Heart left ventricle (tissue), 16 donors: ENCODE measurements at regions not wholly inside any gene's neighbourhood (a gene's known extent, or its start where the extent isn't known, plus 50 kb on each side); places are given as distances from the start of the nearest gene placed in this dataset.

Source experiments
- ATAC-seq, 4 donors: fragments of 200-7000 bp; cut with Tn5 transposase; one replicate each; pipeline ENCODE4 v1.9.1; 2020 to 2022; ENCODE audit warnings: moderate library complexity in 4 of 4, mild to moderate bottlenecking in 3 of 4, moderate number of reproducible peaks in 1 of 4
- DNase-seq, 5 donors: peaks; one replicate each; pipeline ENCODE4 v3.0.0-alpha.2; 2020
- H3K27ac ChIP-seq, 12 donors: fragments of 200-600 bp; sonication (generic) in 4 of 12; one replicate each; pipeline versions ENCODE4 v1.5.0 to v1.8.0; 2016 to 2022; ENCODE audit warnings: mild to moderate bottlenecking in 2 of 12
- H3K27me3 ChIP-seq, 9 donors: fragments of 200-600 bp; sonication (generic) in 2 of 9; one replicate each; pipeline versions ENCODE4 v1.5.1 to v1.8.0; 2016 to 2022; ENCODE audit warnings: mild to moderate bottlenecking in 3 of 9
- H3K36me3 ChIP-seq, 9 donors: fragments of 200-600 bp; sonication (generic) in 2 of 9; one replicate each; pipeline versions ENCODE4 v1.5.0 to v1.8.0; 2018 to 2022; ENCODE audit warnings: mild to moderate bottlenecking in 2 of 9
- H3K4me1 ChIP-seq, 12 donors: fragments of 200-600 bp; sonication (generic) in 4 of 12; one replicate each; pipeline versions ENCODE4 v1.5.0 to v1.8.0; 2016 to 2022; ENCODE audit warnings: mild to moderate bottlenecking in 3 of 12
- H3K4me3 ChIP-seq, 12 donors: fragments of 200-600 bp; sonication (generic) in 4 of 12; one replicate each; pipeline versions ENCODE4 v1.5.0 to v1.8.0; 2017 to 2022; ENCODE audit warnings: mild to moderate bottlenecking in 9 of 12, moderate library complexity in 4 of 12
- H3K9me3 ChIP-seq, 12 donors: fragments of 200-600 bp; sonication (generic) in 4 of 12; one replicate each; pipeline versions ENCODE4 v1.5.0 to v1.8.0; 2016 to 2022; ENCODE audit warnings: mild to moderate bottlenecking in 1 of 12
- POLR2A ChIP-seq, 2 donors: fragments of 450-650 bp; IDR thresholded peaks; one replicate each; pipeline ENCODE4 v1.6.1; 2017; ENCODE audit warnings: antibody characterized with exemption in 2 of 2, mild to moderate bottlenecking in 2 of 2, moderate library complexity in 2 of 2
- WGBS, 4 donors: extraction: QIAGEN DNeasy Blood & Tissue Kit in 2 of 4; methylation state at CpG; one replicate each; pipeline versions ENCODE4 v1.1.5 to v1.1.7; 2013 to 2018; 5-methylcytosine and 5-hydroxymethylcytosine counted together
- intact Hi-C, 10 donors: fragments of 100-400 bp; cut with DNase I; formaldehyde crosslinking; loops; one replicate each; pipeline versions ENCODE4 v1.11.1 to v1.14.2; 2022
- TF ChIP-seq, protein P1 (sequence below), 12 donors: fragments of 200-600 bp; sonication (generic) in 4 of 12; IDR thresholded peaks; one replicate each; pipeline versions ENCODE4 v1.5.0 to v1.8.0; 2018 to 2022; ENCODE audit warnings: antibody characterized with exemption in 12 of 12, mild to moderate bottlenecking in 5 of 12
- donor health status: ischemic (EF 13 %, LVEDD 7.1; RV severe dilation, severe dysfunction).
- donor health status: healthy with polysubstance abuse.
- donor health status: DM: no; HTN: yes; CAD: no.
- donor health status: DM: no; HTN: no; CAD: no.
- donor health status: ischemic (EF 25% LVEDD 6.9; RV normal size, moderate dysfunction).
- donor health status: ischemic (EF 25% LVEDD 5.7; RV mildly dilated, moderate dysfunction).
- donor health status: healthy.
- donor health status: DM: yes; HTN: yes; CAD: no.
- donor health status: ischemic (EF 35%, LVEDD 5.7; RV mildly dilated, moderate dysfunction).
- donor health status: nonischemic (EF 11% LVEDD 7.7; RV severe dilation, severe dysfunction).
- donor health status: DM: yes; HTN: yes; CAD: no.
- donor health status: PGD.
- donor health status: ischemic (EF 29% LVEDD 5.4; RV normal size, mild dysfunction).
- donor health status: nonischemic (EF 23%, LVEDD 6.1; RV moderate dilation, normal function).

DNA sequence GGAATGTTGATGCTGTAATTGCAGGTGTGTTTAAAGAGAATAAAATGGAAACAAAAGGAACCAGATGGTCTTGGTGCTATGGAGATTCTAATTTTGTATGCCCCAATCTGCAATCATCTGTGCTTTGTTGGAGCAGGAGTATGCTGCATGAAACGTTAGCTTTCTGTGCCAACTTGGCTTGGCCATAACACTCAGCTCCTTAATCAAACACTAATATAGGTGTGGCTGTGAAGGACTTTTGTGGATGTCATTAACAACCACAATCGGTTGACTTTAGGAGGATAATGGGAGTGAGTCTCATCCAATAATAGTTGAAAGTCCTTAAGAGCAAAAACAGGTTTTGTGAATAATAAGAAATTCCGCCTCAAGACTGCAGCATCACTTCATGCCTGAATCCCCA is 399.2 kb downstream of the NLGN4X start:
- H3K27me3 ChIP-seq = no peaks in the 10 kb centered on the region
- WGBS, 4 donors = 77 to 82% (median 80%) methylated on average over 3 of the region's 3 CpGs
- no peaks in the 10 kb centered on the region for H3K4me1 ChIP-seq
- no peak for TF ChIP-seq POLR2A (IDR thresholded peaks at IDR 0.05)
- TF ChIP-seq, protein P1, sequence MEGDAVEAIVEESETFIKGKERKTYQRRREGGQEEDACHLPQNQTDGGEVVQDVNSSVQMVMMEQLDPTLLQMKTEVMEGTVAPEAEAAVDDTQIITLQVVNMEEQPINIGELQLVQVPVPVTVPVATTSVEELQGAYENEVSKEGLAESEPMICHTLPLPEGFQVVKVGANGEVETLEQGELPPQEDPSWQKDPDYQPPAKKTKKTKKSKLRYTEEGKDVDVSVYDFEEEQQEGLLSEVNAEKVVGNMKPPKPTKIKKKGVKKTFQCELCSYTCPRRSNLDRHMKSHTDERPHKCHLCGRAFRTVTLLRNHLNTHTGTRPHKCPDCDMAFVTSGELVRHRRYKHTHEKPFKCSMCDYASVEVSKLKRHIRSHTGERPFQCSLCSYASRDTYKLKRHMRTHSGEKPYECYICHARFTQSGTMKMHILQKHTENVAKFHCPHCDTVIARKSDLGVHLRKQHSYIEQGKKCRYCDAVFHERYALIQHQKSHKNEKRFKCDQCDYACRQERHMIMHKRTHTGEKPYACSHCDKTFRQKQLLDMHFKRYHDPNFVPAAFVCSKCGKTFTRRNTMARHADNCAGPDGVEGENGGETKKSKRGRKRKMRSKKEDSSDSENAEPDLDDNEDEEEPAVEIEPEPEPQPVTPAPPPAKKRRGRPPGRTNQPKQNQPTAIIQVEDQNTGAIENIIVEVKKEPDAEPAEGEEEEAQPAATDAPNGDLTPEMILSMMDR (IDR thresholded peaks at IDR 0.05) = no peak
- H3K36me3 ChIP-seq = no peaks in the 10 kb centered on the region
- no peaks in the 10 kb centered on the region for H3K9me3 ChIP-seq
- no peak overlapping the region for H3K4me3 ChIP-seq
- DNase-seq (no peak), ATAC-seq (no peak)
- intact Hi-C loops = no loop called here
- H3K27ac ChIP-seq = no peak overlapping the region

- no peak for DNase-seq
- intact Hi-C loops = no loop called here
- WGBS, 4 donors = 77 to 82% (median 81%) methylated on average over 6 of the region's 6 CpGs
- Histone ChIP-seq H3K4me1 (no peaks in the 10 kb centered on the region), H3K27me3 (no peaks in the 10 kb centered on the region), H3K9me3 (no peaks in the 10 kb centered on the region), H3K4me3 (no peak overlapping the region), H3K36me3 (no peaks in the 10 kb centered on the region), H3K27ac (no peak overlapping the region)
- no peak for TF ChIP-seq POLR2A (IDR thresholded peaks at IDR 0.05)
- ATAC-seq = no peak
These were observed 399.6 kb downstream of the NLGN4X start for GRCh38 chrX:5829060-5829459.

DNA sequence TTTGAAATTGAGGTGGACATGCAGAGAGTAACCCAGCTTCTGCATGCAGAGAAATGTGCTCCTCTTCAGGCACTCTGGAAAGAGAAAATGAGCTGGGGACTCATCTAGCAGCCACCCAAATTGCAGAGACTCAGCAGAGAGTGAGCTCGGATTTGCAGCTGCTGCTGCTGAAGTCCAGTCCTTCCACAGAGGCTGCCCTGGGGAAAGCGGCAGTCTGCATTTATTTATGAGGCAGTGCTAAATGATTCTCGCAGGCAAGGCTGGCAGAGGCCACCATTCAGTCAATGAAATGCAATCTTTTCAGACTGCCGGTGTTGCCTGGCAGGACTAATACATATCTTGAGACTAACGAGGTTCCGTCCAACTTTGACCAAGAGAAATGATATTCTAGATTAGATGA is 404.8 kb downstream of the NLGN4X start:
- WGBS, 4 donors = 55 to 61% (median 58%) methylated on average over 6 of the region's 6 CpGs

DNA sequence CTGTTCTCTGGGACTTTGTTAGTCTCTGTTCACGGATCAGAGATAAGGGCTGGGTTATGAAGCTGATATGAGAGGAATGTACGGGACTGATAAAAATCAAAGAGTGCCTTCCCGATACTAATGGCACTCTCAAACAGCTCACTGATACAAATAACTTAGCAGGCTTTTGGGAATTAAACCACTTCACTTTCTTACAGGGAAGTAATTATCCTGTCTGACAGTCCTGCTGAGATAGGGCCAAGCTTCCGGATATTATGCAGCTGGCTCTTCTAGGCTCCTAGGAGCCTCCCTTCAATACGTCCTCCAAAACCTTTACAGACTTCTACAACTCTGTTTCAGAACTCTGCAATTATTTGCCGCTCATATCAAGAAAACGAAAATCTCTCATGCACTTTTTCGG is 418.0 kb downstream of the NLGN4X start:
- 28 to 36% (median 36%) methylated on average over 8 of the region's 8 CpGs for WGBS, 4 donors
- no peaks in the 10 kb centered on the region for H3K4me1 ChIP-seq
- intact Hi-C loops = no loop called here
- no peak overlapping the region for H3K27ac ChIP-seq
- no peaks in the 10 kb centered on the region for H3K36me3 ChIP-seq
- ATAC-seq (no peak), DNase-seq (no peak)
- no peak overlapping the region for H3K4me3 ChIP-seq
- peaks cover 0 to 11% (median 0%) of the 10 kb centered on the region in 12 donors for H3K9me3 ChIP-seq
- no peaks in the 10 kb centered on the region for H3K27me3 ChIP-seq
- TF ChIP-seq, protein P1 (IDR thresholded peaks at IDR 0.05) = no peak
- TF ChIP-seq POLR2A (IDR thresholded peaks at IDR 0.05) = no peak

More for the DNA sequence above, 404.8 kb downstream of the NLGN4X start:
- intact Hi-C loops = no loop called here
- Histone ChIP-seq H3K36me3 (no peaks in the 10 kb centered on the region), H3K4me3 (no peak overlapping the region), H3K4me1 (no peaks in the 10 kb centered on the region), H3K9me3 (no peaks in the 10 kb centered on the region), H3K27ac (no peak overlapping the region), H3K27me3 (no peaks in the 10 kb centered on the region)
- no peak for DNase-seq
- ATAC-seq = no peak
- no peak for TF ChIP-seq POLR2A (IDR thresholded peaks at IDR 0.05)
- TF ChIP-seq, protein P1 (IDR thresholded peaks at IDR 0.05) = no peak

DNA sequence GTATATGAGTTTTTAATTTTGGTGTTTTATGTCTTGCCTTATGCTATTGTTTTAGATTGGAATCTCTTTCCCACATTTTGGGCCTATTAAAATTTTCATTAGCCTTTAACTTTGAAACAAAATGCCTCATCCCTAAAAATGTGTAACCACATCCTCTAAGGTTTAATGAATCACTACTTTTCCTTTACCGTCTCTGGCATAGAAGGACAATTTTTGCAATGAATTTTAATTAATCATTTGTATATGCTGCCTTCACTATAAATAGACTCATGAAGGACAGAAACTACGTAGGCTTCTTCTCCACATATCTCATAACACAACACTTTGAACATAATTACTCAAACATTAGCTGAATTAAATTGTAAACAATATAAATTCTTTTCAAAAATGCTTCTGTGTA is 421.5 kb downstream of the NLGN4X start:
- H3K27ac ChIP-seq = no peak overlapping the region
- WGBS, 4 donors = 48 to 76% (median 72%) methylated on average over 2 of the region's 2 CpGs

More for the DNA sequence above, 421.5 kb downstream of the NLGN4X start:
- H3K4me1 ChIP-seq = no peaks in the 10 kb centered on the region
- DNase-seq (no peak), ATAC-seq (no peak)
- TF ChIP-seq POLR2A (IDR thresholded peaks at IDR 0.05) = no peak
- TF ChIP-seq, protein P1 (IDR thresholded peaks at IDR 0.05) = no peak
- peaks cover 0 to 13% (median 0%) of the 10 kb centered on the region in 12 donors for H3K9me3 ChIP-seq
- H3K4me3 ChIP-seq = no peak overlapping the region
- intact Hi-C loops = no loop called here
- no peaks in the 10 kb centered on the region for H3K36me3 ChIP-seq
- H3K27me3 ChIP-seq = no peaks in the 10 kb centered on the region
